Ecto neural progenitor cell (in vitro differentiated cells): ENCODE measurements at regions not wholly inside any gene's neighbourhood (a gene's known extent, or its start where the extent isn't known, plus 50 kb on each side); places are given as distances from the start of the nearest gene placed in this dataset.

Source experiments
- DNase-seq: peaks from one replicate; pipeline ENCODE4 v3.0.0-alpha.2; 2018; ENCODE audit warnings: low spot score

DNA sequence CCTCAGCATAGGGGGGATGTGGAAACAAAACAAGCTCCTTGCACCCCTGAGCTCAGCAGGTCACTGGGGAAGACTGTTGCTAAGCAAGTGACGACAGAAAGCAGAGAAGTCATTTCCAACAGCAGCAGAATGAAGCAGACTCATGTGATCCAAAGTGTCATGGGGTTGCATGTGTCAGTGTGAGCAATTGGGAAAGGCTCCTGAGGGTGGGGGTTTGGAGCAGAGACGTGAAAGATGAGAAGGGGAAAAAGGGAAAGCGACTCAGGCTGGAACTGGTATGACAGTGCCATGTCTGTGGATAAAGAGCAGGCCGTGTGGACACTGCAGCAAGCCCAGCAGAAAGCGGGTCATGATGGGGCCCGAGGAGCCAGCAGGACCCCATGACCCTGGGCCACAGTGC lies 363.9 kb downstream of the PREX1 start:
- DNase-seq, result no peak

DNA sequence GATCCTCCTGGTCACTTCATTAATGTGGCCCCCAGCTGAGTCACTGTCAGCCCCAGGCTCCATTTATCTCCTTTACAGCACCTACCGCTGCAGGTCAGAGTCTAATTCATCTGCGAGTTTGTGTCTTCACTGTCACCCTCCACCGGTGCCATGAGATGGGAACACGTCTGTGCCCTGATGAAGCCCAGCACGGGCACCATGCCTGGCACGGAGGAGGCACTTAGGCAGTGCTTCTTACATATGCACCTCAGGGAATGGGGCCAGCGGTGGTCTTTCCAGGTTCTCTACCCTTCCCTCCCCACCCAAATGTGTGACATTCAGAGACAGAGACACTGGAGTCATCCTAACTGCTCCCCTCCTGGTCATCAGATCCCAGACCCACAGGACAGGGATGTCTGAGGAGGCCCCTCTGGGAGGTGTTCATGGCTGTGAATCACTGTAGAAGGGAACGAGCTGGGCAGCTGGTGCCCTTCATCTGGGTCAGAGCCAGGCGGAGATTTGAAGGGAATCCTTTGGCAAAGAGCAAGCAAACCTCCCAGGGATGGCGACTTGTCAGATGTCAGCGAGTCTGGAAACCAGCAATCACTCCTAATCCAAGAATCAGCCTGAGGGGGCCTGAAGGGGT lies 364.6 kb downstream of the PREX1 start:
- DNase-seq, result no peak

DNA sequence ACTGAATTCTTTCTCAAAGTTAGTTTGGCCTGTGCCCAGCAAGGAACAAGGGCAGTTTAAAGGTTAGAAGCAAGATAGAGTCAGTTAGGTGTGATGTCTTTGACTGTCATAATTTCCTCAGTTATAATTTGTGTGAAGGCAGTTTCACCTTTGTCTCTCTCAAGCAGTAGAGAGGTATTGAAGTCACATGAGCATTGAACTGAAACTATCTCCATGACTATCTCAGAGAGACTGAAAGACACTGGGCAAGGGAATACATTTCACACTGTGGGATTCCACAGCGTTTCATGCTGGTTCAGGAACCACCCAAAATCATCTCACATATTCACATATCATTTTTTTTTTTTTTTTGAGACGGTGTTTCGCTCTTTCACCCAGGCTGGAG lies 366.1 kb downstream of the PREX1 start:
- DNase-seq, result no peak

GRCh38 chr20:48461091-48461734 lies 366.6 kb downstream of the PREX1 start:
- no peak for DNase-seq

- no peak for DNase-seq
These were observed 367.1 kb downstream of the PREX1 start for GRCh38 chr20:48460681-48461080.

- no peak for DNase-seq
These were observed 367.9 kb downstream of the PREX1 start for GRCh38 chr20:48459722-48460395.

DNA sequence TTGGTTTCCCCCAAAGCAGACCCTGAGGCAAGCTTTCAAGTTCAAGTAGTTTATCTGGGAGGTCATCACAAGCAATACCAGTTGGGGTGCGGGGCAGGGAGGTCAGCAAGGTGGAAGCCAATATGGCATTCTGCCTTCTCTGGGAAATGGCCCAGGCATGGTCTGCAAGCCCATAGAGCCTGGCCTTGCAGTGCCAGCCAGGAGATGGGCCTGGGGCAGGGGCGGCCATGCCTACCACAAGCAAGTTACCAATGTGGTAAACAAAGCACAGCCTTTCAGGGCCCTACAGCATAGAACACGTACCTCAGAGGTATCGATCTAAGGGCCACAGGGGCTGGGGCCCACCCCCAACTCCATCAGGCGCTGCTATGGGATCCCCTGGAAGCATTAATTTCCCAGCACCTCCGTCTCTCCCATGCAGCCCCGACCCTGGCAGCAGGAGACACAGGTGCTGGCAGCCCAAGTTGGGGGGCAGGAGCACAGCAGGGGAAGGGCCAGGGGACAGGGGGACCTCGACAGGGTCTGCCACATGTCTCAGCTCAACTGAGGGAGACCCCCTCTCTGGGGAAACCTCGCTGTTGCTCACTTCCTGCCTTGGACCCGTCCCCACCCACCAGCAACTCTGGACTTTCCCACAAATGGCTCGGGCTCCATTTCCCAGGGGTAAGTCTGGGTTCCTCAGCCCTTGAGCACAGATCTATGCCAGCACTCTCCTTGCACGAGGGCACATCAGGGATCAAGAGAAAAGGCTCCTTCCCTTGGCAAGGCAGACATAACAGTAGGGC lies 369.0 kb downstream of the PREX1 start:
- no peak for DNase-seq

GRCh38 chr20:48458003-48458377 lies 369.8 kb downstream of the PREX1 start:
- no peak for DNase-seq

- DNase-seq, result no peak
These were observed 370.4 kb downstream of the PREX1 start for GRCh38 chr20:48457193-48458002.

DNA sequence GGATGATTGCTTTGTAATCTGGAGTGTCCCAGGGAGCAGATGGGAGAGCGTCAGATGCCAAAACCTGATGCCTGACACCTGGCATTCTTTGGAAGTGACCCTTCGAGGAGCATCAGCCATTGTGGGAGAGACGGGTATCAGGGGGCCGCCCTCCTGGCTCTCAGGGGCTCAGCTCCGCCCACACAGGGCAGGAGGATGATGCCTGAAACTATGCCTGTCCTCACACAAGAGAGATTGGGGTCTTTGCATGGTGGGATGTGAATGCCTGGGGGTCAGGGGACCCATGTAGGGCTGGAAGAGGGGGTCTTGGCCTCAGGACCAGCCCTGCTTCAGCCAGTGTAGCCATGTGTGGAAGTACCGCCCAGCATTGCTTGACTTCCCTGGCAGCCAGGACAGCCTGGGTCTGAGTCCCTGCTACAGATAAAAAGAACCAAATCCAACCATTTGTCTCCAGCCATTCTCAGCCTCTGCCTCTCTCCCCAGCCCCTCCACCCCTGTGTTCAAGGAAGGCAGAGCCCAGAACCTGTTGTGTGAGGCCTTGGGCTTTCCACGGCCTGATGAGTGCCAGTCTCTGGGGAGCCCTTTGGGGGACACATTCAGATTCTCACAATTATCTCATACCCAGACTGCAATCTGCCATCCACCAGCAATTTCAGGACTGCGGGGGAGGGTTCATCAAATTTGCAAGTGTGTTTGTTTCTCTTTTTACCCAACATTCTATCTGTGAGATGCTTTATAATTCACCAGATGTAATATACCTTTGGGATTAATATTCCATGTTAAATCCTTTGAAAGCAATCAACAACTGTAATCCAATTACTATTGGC lies 371.2 kb downstream of the PREX1 start:
- no peak for DNase-seq

DNA sequence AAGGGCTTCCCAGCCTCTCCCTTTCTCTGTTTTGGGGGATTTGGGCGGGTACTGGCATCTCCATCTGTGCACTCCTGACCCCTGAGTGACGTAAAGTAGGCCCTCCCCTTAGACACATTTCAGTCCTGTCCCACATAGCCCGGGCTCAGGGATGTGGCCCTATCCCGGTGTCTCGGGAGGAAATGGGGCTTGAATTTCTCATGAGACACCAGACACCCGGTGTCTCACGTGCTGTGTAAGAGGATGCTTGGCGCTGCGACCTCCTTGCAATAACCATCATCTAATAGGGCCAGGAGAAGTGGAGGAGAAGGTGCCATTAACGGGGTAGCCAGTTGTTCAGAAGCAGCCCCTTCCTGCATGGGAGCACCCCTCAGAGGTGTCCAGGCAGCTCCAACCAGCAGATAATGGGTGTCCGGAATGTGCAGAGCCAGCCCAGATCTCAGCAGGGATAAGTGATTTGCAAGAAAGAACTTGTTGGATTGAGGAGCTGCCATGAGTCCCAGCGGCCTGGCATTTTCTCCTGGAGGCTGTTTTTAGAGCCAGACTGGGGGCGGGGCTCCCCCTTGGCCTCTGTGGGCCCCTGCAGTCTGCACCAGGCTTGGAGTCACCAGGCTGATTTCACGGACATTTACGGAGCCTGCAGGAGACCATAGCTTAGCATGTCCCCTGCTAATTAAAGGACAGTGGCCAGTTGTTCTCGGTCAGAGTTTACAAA lies 372.0 kb downstream of the PREX1 start:
- peak; percentile 87 for DNase-seq

GRCh38 chr20:48454671-48455490 lies 372.9 kb downstream of the PREX1 start:
- no peak for DNase-seq

GRCh38 chr20:48453477-48454093 lies 374.2 kb downstream of the PREX1 start:
- no peak for DNase-seq

DNA sequence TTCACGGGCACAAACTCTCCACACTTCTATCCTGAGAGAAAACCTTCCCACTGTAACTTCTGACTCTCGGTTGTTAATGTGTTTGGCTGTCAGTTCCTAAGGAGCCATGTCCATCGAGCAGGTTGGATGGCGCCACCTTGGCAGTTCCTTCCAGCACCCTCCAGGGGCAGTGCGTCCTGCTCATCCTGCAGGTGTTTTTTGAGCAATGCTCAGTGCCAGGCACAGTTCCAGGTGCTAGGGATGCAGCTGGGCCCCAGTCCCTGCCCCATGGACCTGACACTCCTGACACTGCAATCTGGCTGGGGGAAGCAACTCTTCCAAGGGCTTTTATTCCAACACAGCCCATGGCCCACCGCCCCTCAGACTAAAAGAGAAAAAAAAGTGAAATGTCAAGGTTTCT lies 376.4 kb downstream of the PREX1 start:
- no peak for DNase-seq

DNA sequence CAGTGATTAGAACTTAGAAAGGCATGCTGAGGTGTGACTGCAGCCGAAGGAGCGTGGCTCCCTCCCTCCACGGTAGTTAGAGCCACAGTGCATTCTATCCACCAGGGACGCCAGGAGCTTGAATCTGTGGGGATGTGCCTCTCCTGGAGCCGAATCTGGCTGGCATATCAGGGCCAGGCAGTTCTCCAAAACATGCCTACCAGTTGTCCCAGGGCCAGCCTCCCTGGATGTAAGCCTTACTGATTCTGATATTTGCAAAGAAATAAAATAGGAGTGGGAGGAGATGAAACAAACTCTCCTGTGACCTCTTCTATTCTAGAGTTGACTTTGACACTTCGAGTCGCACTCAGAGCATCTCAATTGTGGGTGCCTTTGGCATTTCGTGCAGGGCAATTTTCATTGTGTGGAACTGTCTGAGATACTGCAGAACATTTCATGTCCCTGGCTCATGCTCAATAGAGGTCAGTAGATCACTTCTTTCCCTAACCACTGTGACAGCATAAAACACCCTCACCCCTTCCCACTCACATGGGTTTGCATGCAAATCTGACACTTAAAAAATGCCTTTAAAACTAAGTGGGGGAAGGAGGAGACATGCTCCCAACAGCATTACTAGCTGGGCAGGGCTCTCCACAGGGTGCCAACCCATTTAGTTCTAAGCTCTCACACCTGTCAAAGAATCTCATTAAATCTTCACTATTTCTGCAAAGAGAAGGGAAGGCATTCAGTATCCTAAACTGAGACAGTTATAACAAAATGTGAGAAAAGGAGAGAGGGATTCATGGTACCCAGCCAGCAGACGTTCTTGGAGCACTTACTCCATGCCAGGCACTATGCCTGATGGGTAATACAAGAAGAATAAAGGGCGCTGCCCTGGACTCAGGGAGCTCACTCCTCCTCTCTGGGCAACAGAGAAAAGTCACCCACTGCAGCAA lies 378.9 kb downstream of the PREX1 start:
- no peak for DNase-seq

DNA sequence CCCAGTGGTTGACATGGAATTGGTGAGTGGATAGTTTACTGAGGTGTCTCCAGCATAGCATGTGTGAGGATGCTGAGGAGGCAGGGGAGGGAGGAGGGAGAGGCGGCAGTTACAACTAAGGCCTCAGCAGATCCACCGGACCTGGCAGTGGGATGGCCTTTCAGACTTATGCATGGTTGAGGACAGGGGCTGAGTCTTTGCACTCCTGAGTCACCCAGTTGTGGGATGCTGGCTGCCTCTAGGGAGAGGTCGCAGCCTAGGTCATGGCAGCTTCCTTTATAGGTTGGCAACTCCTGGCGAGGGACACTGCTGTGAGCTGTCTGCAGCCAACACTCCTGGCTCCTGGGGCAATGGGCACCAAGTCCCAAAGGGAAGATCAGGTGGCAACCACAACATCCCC lies 380.3 kb downstream of the PREX1 start:
- no peak for DNase-seq

GRCh38 chr20:48445827-48446226 lies 382.0 kb downstream of the PREX1 start:
- no peak for DNase-seq

DNA sequence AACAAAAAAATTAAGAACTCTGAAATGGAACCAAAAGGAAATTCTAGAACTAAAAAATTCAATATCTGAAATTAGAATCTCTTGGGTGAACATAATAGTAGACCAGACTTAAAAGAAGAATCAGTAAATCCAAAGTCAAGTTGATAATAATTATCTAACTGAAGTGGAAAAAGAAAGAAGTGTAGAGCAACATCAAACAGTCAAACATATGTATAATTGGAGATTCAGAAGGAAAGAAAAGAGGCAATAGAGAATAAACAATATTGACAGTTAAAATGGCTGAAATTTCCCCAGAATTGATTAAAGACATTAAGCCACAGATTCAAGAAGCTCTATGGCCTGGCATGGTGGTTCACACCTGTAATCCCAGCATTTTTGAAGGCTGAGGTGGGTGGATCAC lies 383.6 kb downstream of the PREX1 start:
- DNase-seq, result no peak
